ENCODE measurements at regions not wholly inside any gene's neighbourhood (a gene's known extent, or its start where the extent isn't known, plus 50 kb on each side); places are given as distances from the start of the nearest gene placed in this dataset.

- in situ Hi-C loops (cut with MboI; ENCODE audit: low sequenced_read_pairs in 4 of 4) (no loop called here), intact Hi-C loops (cut with DNase I; ENCODE audit: low total_unique reads) (no loop called here)
- ATAC-seq (no peak), DNase-seq (no peak)
- no peak overlapping the region for H3K4me3 ChIP-seq
- H3K27ac ChIP-seq: no peak overlapping the region
- no peaks in the 10 kb centered on the region for H3K9me3 ChIP-seq
- TF ChIP-seq POLR2A (IDR thresholded peaks at IDR 0.05) (no peak), CTCF (IDR thresholded peaks at IDR 0.05 in 4 of 5, conservative IDR thresholded peaks at IDR 0.05 in 1 of 5) (no peak)
- no peaks in the 10 kb centered on the region for H3K36me3 ChIP-seq
- no peaks in the 10 kb centered on the region for H3K4me1 ChIP-seq
- H3K27me3 ChIP-seq: peaks cover 41 to 46% (median 44%) of the 10 kb centered on the region in 3 donors
Observed at GRCh38 chr9:135300346-135301141, 179.0 kb upstream of the PPP1R26 start.

GRCh38 chr9:135301271-135302263, 178.0 kb upstream of the PPP1R26 start:
- no peak overlapping the region for H3K27ac ChIP-seq
- no peaks in the 10 kb centered on the region for H3K4me1 ChIP-seq
- intact Hi-C loops (cut with DNase I; ENCODE audit: low total_unique reads) (no loop called here), in situ Hi-C loops (cut with MboI; ENCODE audit: low sequenced_read_pairs in 4 of 4) (no loop called here)
- TF ChIP-seq POLR2A (IDR thresholded peaks at IDR 0.05) (no peak), CTCF (IDR thresholded peaks at IDR 0.05 in 4 of 5, conservative IDR thresholded peaks at IDR 0.05 in 1 of 5) (no peak)
- peaks cover 46% of the 10 kb centered on the region in 3 donors for H3K27me3 ChIP-seq
- DNase-seq: no peak
- no peaks in the 10 kb centered on the region for H3K9me3 ChIP-seq
- ATAC-seq: no peak
- no peak overlapping the region for H3K4me3 ChIP-seq
- H3K36me3 ChIP-seq: no peaks in the 10 kb centered on the region

- H3K27ac ChIP-seq: no peak overlapping the region
- in situ Hi-C loops (cut with MboI; ENCODE audit: low sequenced_read_pairs in 4 of 4) (no loop called here), intact Hi-C loops (cut with DNase I; ENCODE audit: low total_unique reads) (no loop called here)
- H3K27me3 ChIP-seq: peaks cover 43 to 50% (median 47%) of the 10 kb centered on the region in 3 donors
- DNase-seq: no peak
- H3K36me3 ChIP-seq: no peaks in the 10 kb centered on the region
- no peak overlapping the region for H3K4me3 ChIP-seq
- no peak for ATAC-seq
- H3K4me1 ChIP-seq: peaks cover 0 to 4% of the 10 kb centered on the region in 2 donors
- no peaks in the 10 kb centered on the region for H3K9me3 ChIP-seq
- TF ChIP-seq CTCF (IDR thresholded peaks at IDR 0.05 in 4 of 5, conservative IDR thresholded peaks at IDR 0.05 in 1 of 5) (no peak), POLR2A (IDR thresholded peaks at IDR 0.05) (no peak)
Observed at GRCh38 chr9:135302329-135303279, 177.0 kb upstream of the PPP1R26 start.

GRCh38 chr9:135303280-135303647, 176.3 kb upstream of the PPP1R26 start:
- H3K4me1 ChIP-seq: peaks cover 0 to 4% of the 10 kb centered on the region in 2 donors
- H3K27me3 ChIP-seq: peaks cover 47 to 50% (median 49%) of the 10 kb centered on the region in 3 donors
- DNase-seq (no peak), ATAC-seq (no peak)
- H3K36me3 ChIP-seq: no peaks in the 10 kb centered on the region
- H3K27ac ChIP-seq: no peak overlapping the region
- no peaks in the 10 kb centered on the region for H3K9me3 ChIP-seq
- intact Hi-C loops (cut with DNase I; ENCODE audit: low total_unique reads) (no loop called here), in situ Hi-C loops (cut with MboI; ENCODE audit: low sequenced_read_pairs in 4 of 4) (no loop called here)
- TF ChIP-seq CTCF (IDR thresholded peaks at IDR 0.05 in 4 of 5, conservative IDR thresholded peaks at IDR 0.05 in 1 of 5): no peak
- TF ChIP-seq POLR2A (IDR thresholded peaks at IDR 0.05): no peak
- H3K4me3 ChIP-seq: no peak overlapping the region

Measured in gastrocnemius medialis (tissue), 4 donors.